Retina (tissue), 1 donor: ENCODE measurements at regions not wholly inside any gene's neighbourhood (a gene's known extent, or its start where the extent isn't known, plus 50 kb on each side); places are given as distances from the start of the nearest gene placed in this dataset.
"Not testable (repeated sequence)": the region's sequence is repeated elsewhere in the genome, so short reads cannot be mapped to it uniquely, and the experiment has no call there.

Experiments
- DNase-seq: peaks from one replicate; pipeline ENCODE4 v3.0.0-alpha.2; 2016

DNA sequence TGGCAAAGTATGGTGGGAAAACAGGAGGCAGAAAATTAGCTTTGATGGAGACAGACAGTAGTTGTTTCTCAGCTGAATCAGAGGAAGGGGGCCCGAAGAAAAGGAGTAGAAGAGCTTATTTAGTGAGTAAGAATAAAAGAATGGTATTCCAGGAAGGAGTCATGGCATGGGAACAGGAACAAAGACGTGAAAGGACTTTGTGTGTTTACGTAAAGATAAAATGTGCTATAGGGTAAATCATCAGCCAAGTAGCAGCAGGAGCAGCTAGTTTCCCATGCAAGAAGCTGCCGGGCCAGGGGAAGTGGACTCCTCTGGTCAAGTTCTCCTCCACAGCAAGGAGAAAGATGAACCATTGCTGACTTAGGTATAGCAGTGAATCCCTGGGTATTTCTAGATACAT lies 454.5 kb downstream of the HINT1 start:
- DNase-seq, result no peak

DNA sequence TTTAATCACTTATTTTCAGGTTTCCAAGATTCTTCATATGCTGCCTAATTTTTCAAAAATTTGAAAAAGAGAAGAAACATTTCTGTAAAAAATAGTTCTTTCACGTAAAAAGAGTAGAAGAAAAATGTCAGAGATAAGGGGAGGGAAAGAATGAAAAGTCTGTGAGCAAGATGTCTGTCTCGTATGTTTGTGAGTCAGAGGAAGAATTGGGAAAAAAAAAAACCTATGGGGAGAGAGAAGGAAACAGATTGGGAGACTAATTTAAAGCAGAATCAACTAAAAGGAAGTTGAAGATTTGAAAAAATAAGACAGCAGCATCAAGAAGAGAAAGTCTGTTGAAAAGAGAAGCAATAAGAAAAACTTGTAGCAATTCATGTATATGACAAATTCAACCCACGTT lies 456.3 kb downstream of the HINT1 start:
- no peak for DNase-seq

DNA sequence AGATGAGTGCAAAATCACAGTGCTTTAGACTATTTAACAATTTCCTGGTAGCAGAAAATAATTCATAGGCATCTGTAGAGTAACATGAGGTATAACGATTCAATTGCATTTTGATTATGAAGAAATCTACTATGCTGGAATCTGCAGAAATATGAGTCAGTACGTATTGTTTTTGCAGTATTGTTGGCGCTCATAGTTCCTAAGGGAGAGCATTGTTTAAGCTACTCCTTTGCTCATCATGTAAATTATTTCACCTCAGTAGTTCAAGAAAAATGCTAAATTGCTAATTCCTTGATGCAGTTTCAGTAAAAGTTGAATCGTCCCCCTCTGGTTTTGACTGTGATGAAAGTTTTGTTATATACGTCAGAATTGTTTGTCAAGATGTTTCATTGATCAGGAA lies 458.4 kb downstream of the HINT1 start:
- DNase-seq, result no peak

- DNase-seq, result no peak
These were observed 459.7 kb downstream of the HINT1 start for GRCh38 chr5:130705368-130705767.

- DNase-seq, result no peak
These were observed 471.5 kb downstream of the HINT1 start for GRCh38 chr5:130693509-130693908.

- DNase-seq, result no peak
These were observed 472.3 kb downstream of the HINT1 start for GRCh38 chr5:130692770-130693169.

GRCh38 chr5:130689831-130690230 lies 475.2 kb downstream of the HINT1 start:
- no peak for DNase-seq

DNA sequence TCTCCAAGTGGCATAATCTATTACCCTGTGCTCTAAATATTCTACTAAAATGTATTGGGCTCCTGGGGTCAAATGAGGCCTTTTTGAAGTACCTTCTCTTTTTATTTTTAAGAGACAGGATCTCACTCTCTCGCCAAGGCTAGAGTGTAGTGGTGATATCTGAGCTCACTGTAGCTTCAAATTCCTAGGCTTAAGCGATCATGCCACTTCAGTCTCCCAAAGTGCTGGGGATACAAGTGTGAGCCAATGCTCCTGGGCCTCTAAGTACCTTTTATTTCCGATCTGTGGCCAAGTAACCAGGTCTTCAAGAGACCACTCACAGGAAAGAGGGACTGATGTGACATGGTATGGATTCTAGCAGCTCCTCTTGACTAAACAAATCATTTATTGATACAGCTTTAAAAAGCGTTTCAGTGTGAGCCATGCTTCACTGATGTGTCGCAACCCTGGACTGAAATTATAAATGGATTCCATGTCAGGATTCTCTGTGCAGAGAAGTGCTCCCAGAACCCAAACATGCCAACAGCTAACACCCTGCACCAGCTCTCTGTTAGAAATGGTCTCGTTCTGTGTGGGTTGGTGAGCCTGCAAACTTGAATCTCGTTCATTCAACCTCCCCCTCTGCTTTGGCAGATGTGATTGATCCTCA lies 477.8 kb downstream of the HINT1 start:
- DNase-seq, result no peak

DNA sequence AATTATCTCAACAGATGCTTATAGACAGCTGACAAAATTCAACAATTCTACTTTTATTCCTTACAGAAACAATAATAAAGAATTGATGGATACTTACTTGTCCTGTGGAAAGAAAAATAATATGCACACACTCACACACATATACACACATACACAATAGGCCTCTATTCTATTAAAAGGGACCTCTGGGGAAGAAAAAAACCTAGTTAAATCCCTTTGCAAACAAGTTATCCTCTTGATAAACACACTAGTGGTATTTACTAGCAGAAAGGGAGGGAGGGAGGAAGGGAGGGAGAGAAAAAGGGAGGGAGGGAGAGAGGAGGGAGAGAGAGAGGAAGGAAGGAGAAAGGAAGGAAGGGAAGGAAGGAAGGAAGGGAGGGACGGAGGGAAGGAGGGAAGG lies 486.4 kb downstream of the HINT1 start:
- DNase-seq, result no peak

DNA sequence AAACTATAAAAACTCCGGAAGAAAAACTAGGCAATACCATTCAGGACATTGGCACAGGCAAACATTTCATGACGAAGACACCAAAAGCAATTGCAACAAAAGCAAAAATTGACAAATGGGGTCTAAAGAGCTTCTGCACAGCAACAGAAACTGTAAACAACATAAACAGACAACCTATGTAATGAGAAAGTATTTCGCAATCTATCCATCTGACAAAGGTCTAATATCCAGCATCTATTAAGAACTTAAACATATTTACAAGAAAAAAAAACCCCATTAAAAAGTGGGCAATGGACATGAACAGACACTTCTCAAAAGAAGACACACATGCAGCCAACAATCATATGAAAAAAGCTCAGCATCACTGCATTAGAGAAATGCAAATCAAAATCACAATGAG lies 498.6 kb downstream of the HINT1 start:
- DNase-seq, result no peak

- no peak for DNase-seq
These were observed 512.9 kb downstream of the HINT1 start for GRCh38 chr5:130652176-130652575.

DNA sequence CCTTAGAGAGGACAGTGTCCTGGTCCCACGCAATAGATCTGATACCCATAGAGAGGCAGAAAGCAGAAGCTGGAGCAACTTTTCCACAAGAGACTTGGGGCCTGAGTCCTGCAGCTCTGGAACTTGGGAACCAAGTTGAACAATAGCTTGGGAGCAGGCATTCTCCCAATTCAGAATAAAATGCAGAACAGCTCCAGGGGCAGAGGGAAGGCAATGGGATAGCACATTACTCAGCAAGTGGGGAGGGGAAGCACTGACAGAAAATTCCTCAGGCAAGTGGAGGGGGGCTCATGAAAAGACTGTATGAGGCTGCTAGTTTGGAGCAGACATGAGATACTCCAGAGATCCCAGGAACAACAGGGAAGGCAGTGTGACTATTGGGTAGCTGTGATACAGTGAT lies 513.6 kb downstream of the HINT1 start:
- no peak for DNase-seq

GRCh38 chr5:130643321-130643720 lies 521.7 kb downstream of the HINT1 start:
- no peak for DNase-seq

DNA sequence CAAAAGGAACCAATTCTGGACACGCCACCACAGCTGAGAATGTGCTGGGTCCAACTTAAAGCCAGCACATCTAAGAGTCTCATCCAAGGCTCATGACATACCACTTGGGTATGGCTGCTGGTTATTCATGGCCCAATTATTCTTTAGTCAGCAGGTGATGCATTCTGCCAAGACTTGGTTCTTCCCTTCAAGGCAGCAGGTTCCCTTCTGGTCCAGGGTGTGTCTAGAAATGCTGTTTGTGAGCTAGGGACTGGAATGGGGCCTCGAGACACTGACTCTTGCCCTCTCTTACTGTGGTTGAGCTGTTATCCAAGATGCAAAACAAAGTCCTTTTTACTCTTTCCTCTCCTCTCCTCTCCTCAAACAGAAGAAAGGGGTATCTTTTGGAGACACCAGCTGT lies 522.6 kb downstream of the HINT1 start:
- DNase-seq, result no peak

DNA sequence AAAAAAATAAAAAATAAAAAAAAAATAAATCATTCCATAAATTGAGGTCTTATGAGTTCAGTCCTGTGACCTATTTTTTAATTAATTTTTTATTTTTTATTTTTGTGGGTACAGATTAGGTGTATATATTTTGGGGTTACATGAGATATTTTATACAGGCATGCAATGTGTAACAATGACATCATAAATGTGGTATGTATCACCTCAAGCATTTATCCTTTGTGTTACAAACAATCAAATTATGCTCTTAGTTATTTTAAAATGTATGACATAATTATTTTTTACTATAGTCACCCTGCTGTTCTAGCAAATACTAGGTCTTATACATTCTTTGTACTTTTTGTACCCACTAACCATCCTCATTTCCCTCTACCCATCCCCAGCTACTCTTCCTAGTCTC lies 537.9 kb downstream of the HINT1 start:
- DNase-seq, result no peak

GRCh38 chr5:130624805-130625204 lies 540.3 kb downstream of the HINT1 start:
- no peak for DNase-seq

GRCh38 chr5:130616161-130616560 lies 548.9 kb downstream of the HINT1 start:
- DNase-seq, result no peak

DNA sequence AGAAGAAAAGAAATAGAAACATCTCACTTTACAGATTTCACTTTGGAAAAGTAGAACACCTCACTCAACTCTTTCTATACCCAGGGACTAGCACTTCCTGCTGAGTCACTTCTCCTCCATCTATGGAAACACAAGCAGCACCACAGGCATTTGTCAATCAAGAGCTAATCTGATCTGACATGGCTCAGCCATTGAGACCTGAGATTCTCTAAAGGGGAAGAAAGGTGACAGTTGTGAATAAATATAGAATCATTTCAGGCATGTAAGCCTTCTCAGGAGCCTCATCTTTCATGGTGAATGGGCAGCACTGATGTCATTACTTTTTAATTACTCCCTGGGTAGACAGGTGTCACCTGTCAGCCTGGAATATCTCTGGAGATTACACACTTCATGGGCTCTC lies 559.8 kb downstream of the HINT1 start:
- DNase-seq, result peak; percentile 23

DNA sequence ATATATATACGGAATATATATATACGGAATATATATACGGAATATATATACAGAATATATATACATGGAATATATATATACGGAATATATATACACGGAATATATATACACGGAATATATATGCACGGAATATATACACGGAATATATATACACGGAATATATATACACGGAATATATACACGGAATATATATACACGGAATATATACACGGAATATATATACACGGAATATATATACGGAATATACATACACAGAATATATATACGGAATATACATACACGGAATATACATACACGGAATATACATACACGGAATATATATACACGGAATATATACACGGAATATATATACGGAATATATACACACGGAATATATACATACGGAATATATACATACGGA lies 568.4 kb downstream of the HINT1 start:
- not testable (repeated sequence) for DNase-seq

DNA sequence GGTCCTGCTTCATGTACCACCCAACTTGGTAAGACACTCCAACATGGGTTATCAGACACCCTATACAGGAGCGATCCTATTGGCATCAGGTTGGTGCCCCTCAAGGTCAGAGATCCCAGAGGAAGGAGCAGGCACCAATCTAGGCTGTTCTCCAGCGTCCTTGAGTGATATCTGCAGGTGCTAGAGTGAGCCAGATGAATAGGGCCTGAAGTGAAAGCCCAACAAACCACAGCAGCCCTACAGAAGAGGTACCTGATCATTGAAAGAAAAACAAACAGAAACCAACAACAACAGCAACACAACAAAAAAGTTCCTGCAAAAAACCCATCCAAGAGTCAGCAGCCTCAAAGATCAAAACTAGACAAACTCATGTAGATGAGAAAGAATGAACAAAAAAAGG lies 584.8 kb downstream of the HINT1 start:
- no peak for DNase-seq

DNA sequence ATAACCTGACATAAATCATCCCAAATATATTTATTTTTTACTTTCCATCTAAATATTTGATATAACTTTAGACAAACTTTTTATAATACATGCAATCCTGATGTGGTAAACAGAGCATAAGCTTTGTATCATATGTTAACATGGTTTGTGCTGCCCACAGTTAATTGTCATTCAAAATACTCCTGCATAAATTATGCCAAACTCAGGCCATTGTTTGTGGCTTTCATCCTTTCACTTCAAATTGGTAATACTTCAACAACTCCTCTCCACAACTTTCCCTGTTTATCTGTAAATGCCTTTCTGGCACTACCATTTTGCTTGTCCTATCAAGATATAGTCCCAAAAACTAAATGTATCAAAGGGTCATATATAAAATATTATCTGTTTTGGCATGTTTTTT lies 586.7 kb downstream of the HINT1 start:
- no peak for DNase-seq

GRCh38 chr5:130571076-130571475 lies 594.0 kb downstream of the HINT1 start:
- no peak for DNase-seq

- DNase-seq, result no peak
These were observed 596.3 kb downstream of the HINT1 start for GRCh38 chr5:130568791-130569190.

GRCh38 chr5:130555429-130555828 lies 609.6 kb downstream of the HINT1 start:
- DNase-seq, result no peak

DNA sequence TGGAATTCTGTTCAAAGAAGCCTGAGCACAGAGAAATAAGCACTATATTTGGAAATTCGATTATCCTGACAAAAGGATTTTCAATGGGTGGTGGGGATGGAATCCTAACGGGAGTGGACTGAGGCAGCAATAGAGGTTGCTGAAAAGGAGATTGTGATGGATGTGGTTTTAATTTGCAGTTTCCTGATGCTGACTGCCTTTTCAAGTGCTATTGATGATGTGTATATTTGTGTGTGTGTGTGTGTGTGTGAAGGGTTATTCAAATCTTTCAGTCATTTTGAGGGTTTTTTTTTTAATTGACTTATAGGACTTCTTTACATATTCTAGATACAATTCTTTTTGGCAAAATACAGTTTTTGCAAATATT lies 614.5 kb downstream of the HINT1 start:
- no peak for DNase-seq
